ENCODE measurements at regions not wholly inside any gene's neighbourhood (a gene's known extent, or its start where the extent isn't known, plus 50 kb on each side); places are given as distances from the start of the nearest gene placed in this dataset.

DNA sequence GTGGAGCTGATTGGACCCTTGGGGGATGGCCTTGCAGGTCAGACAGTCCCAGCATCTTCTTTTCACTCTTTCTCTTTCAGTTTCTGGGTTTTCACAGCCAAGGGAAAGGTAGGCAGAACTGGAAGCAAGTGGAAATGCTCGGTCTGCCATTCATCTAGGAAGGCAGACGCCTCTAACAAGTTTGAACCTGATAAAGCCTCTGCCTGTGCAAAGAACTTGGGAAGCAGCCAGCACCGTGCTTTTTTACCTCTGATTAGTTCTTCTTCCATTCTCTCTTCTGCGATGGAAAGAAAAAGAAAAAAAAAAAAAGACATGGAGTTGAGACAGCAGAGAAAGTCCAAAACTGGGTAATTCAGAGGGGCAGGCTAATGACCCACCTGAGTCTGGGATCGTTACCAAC, 997.8 kb upstream of the EEF2KMT start:
- no peak for TF ChIP-seq SNAI2 (CRISPR knock-in tag; IDR thresholded peaks at IDR 0.05)
- TF ChIP-seq ZFP30 (CRISPR knock-in tag; IDR thresholded peaks at IDR 0.05) = no peak
- TF ChIP-seq, protein P1, sequence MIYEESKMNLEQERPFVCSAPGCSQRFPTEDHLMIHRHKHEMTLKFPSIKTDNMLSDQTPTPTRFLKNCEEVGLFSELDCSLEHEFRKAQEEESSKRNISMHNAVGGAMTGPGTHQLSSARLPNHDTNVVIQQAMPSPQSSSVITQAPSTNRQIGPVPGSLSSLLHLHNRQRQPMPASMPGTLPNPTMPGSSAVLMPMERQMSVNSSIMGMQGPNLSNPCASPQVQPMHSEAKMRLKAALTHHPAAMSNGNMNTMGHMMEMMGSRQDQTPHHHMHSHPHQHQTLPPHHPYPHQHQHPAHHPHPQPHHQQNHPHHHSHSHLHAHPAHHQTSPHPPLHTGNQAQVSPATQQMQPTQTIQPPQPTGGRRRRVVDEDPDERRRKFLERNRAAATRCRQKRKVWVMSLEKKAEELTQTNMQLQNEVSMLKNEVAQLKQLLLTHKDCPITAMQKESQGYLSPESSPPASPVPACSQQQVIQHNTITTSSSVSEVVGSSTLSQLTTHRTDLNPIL (CRISPR knock-in tag; IDR thresholded peaks at IDR 0.05; ENCODE audit: low read depth) = no peak
- TF ChIP-seq ARNTL (CRISPR knock-in tag; IDR thresholded peaks at IDR 0.05; ENCODE audit: borderline replicate concordance, low read depth) = no peak
- TF ChIP-seq, protein P2, sequence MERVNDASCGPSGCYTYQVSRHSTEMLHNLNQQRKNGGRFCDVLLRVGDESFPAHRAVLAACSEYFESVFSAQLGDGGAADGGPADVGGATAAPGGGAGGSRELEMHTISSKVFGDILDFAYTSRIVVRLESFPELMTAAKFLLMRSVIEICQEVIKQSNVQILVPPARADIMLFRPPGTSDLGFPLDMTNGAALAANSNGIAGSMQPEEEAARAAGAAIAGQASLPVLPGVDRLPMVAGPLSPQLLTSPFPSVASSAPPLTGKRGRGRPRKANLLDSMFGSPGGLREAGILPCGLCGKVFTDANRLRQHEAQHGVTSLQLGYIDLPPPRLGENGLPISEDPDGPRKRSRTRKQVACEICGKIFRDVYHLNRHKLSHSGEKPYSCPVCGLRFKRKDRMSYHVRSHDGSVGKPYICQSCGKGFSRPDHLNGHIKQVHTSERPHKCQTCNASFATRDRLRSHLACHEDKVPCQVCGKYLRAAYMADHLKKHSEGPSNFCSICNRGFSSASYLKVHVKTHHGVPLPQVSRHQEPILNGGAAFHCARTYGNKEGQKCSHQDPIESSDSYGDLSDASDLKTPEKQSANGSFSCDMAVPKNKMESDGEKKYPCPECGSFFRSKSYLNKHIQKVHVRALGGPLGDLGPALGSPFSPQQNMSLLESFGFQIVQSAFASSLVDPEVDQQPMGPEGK (CRISPR knock-in tag; IDR thresholded peaks at IDR 0.05; ENCODE audit: borderline replicate concordance) = no peak
- no peak for TF ChIP-seq ZNF8 (CRISPR knock-in tag; IDR thresholded peaks at IDR 0.05)
- TF ChIP-seq, protein P3, sequence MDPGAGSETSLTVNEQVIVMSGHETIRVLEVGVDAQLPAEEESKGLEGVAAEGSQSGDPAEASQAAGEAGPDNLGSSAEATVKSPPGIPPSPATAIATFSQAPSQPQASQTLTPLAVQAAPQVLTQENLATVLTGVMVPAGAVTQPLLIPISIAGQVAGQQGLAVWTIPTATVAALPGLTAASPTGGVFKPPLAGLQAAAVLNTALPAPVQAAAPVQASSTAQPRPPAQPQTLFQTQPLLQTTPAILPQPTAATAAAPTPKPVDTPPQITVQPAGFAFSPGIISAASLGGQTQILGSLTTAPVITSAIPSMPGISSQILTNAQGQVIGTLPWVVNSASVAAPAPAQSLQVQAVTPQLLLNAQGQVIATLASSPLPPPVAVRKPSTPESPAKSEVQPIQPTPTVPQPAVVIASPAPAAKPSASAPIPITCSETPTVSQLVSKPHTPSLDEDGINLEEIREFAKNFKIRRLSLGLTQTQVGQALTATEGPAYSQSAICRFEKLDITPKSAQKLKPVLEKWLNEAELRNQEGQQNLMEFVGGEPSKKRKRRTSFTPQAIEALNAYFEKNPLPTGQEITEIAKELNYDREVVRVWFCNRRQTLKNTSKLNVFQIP (CRISPR knock-in tag; IDR thresholded peaks at IDR 0.05; ENCODE audit: borderline replicate concordance, low read depth) = no peak
- no peak for TF ChIP-seq CSDC2 (CRISPR knock-in tag; IDR thresholded peaks at IDR 0.05)
- TF ChIP-seq BACH2 (CRISPR knock-in tag; IDR thresholded peaks at IDR 0.05; ENCODE audit: borderline replicate concordance) = no peak
- no peak for TF ChIP-seq PPARA (CRISPR knock-in tag; IDR thresholded peaks at IDR 0.05; ENCODE audit: borderline replicate concordance)
- TF ChIP-seq OSR1 (CRISPR knock-in tag; IDR thresholded peaks at IDR 0.05) = no peak
- no peak for TF ChIP-seq TOX (CRISPR knock-in tag; IDR thresholded peaks at IDR 0.05; ENCODE audit: borderline replicate concordance)
- TF ChIP-seq, protein P4, sequence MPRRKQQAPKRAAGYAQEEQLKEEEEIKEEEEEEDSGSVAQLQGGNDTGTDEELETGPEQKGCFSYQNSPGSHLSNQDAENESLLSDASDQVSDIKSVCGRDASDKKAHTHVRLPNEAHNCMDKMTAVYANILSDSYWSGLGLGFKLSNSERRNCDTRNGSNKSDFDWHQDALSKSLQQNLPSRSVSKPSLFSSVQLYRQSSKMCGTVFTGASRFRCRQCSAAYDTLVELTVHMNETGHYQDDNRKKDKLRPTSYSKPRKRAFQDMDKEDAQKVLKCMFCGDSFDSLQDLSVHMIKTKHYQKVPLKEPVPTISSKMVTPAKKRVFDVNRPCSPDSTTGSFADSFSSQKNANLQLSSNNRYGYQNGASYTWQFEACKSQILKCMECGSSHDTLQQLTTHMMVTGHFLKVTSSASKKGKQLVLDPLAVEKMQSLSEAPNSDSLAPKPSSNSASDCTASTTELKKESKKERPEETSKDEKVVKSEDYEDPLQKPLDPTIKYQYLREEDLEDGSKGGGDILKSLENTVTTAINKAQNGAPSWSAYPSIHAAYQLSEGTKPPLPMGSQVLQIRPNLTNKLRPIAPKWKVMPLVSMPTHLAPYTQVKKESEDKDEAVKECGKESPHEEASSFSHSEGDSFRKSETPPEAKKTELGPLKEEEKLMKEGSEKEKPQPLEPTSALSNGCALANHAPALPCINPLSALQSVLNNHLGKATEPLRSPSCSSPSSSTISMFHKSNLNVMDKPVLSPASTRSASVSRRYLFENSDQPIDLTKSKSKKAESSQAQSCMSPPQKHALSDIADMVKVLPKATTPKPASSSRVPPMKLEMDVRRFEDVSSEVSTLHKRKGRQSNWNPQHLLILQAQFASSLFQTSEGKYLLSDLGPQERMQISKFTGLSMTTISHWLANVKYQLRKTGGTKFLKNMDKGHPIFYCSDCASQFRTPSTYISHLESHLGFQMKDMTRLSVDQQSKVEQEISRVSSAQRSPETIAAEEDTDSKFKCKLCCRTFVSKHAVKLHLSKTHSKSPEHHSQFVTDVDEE (CRISPR knock-in tag; IDR thresholded peaks at IDR 0.05) = no peak

Measured in SK-N-SH treated with all-trans-retinoic acid at 6 μM for 48 hours (cell line).